Activated CD4-positive, alpha-beta T cell treated with anti-CD3 and anti-CD28 coated beads, Interleukin-2, amount 10 ng/mL, durations not matched to agents 7 days and 5 days (primary cell): ENCODE measurements at regions not wholly inside any gene's neighbourhood (a gene's known extent, or its start where the extent isn't known, plus 50 kb on each side); places are given as distances from the start of the nearest gene placed in this dataset.

Source experiments
- CTCF ChIA-PET: fragments of 350-600 bp; sonication (Branson Sonifier 250); formaldehyde crosslinking; loops from one replicate; lab custom pipeline; 2021; ENCODE audit warnings: antibody characterized with exemption; lab: Charles Lee
- POLR2A ChIA-PET: fragments of 350-600 bp; sonication (Branson Sonifier 250); formaldehyde crosslinking; loops from one replicate; lab custom pipeline; 2021; ENCODE audit warnings: antibody characterized with exemption; lab: Charles Lee
- DNase-seq: peaks from one replicate; pipeline ENCODE4 v3.0.0-alpha.2; 2020
- H3K27ac Mint-ChIP-seq: one replicate; pipeline ENCODE4 v1.8.0; 2021; ENCODE audit warnings: mild to moderate bottlenecking, moderate library complexity, mixed read lengths
- H3K27me3 Mint-ChIP-seq: one replicate; pipeline ENCODE4 v1.8.0; 2021; ENCODE audit warnings: mixed read lengths
- H3K36me3 Mint-ChIP-seq: one replicate; pipeline ENCODE4 v1.8.0; 2021; ENCODE audit warnings: low read depth, mixed read lengths
- H3K4me1 Mint-ChIP-seq: one replicate; pipeline ENCODE4 v1.8.0; 2021; ENCODE audit warnings: mixed read lengths
- H3K4me3 Mint-ChIP-seq: one replicate; pipeline ENCODE4 v1.8.0; 2021; ENCODE audit warnings: mild to moderate bottlenecking, moderate library complexity, mixed read lengths
- H3K9me3 Mint-ChIP-seq: one replicate; pipeline ENCODE4 v1.8.0; 2021; ENCODE audit warnings: mixed read lengths

- Mint-ChIP-seq H3K36me3 (no peaks in the 10 kb centered on the region), H3K27ac (no peak overlapping the region), H3K4me1 (no peaks in the 10 kb centered on the region), H3K9me3 (peaks cover 5% of the 10 kb centered on the region), H3K4me3 (no peak overlapping the region), H3K27me3 (no peaks in the 10 kb centered on the region)
- CTCF ChIA-PET = no interaction called here
- no peak for DNase-seq
- POLR2A ChIA-PET = no interaction called here
These were observed 243.7 kb upstream of the BMPER start for GRCh38 chr7:33661430-33662160.

GRCh38 chr7:33666531-33666930 is 238.8 kb upstream of the BMPER start:
- Mint-ChIP-seq H3K4me1 (no peaks in the 10 kb centered on the region), H3K36me3 (no peaks in the 10 kb centered on the region), H3K9me3 (peaks cover 5% of the 10 kb centered on the region), H3K4me3 (no peak overlapping the region), H3K27ac (no peak overlapping the region), H3K27me3 (no peaks in the 10 kb centered on the region)
- no peak for DNase-seq
- CTCF ChIA-PET = no interaction called here
- POLR2A ChIA-PET = no interaction called here

GRCh38 chr7:33667196-33667595 is 238.1 kb upstream of the BMPER start:
- ChIA-PET POLR2A (no interaction called here), CTCF (no interaction called here)
- Mint-ChIP-seq H3K9me3 (peaks cover 5% of the 10 kb centered on the region), H3K27me3 (no peaks in the 10 kb centered on the region), H3K4me1 (no peaks in the 10 kb centered on the region), H3K4me3 (no peak overlapping the region), H3K36me3 (no peaks in the 10 kb centered on the region), H3K27ac (no peak overlapping the region)
- no peak for DNase-seq

GRCh38 chr7:33669251-33669670 is 236.1 kb upstream of the BMPER start:
- H3K36me3 Mint-ChIP-seq = no peaks in the 10 kb centered on the region
- CTCF ChIA-PET = no interaction called here
- POLR2A ChIA-PET = no interaction called here
- no peak overlapping the region for H3K27ac Mint-ChIP-seq
- H3K9me3 Mint-ChIP-seq = peaks cover 5% of the 10 kb centered on the region
- no peak for DNase-seq
- H3K27me3 Mint-ChIP-seq = no peaks in the 10 kb centered on the region
- no peak overlapping the region for H3K4me3 Mint-ChIP-seq
- H3K4me1 Mint-ChIP-seq = no peaks in the 10 kb centered on the region

GRCh38 chr7:33671531-33672262 is 233.6 kb upstream of the BMPER start:
- CTCF ChIA-PET = no interaction called here
- Mint-ChIP-seq H3K4me1 (no peaks in the 10 kb centered on the region), H3K27me3 (no peaks in the 10 kb centered on the region), H3K36me3 (no peaks in the 10 kb centered on the region), H3K27ac (no peak overlapping the region), H3K9me3 (no peaks in the 10 kb centered on the region), H3K4me3 (no peak overlapping the region)
- POLR2A ChIA-PET = no interaction called here
- no peak for DNase-seq

GRCh38 chr7:33673029-33673700 is 232.2 kb upstream of the BMPER start:
- no peaks in the 10 kb centered on the region for H3K36me3 Mint-ChIP-seq
- DNase-seq = no peak
- H3K4me1 Mint-ChIP-seq = no peaks in the 10 kb centered on the region
- H3K9me3 Mint-ChIP-seq = peaks cover 3% of the 10 kb centered on the region
- H3K4me3 Mint-ChIP-seq = no peak overlapping the region
- H3K27me3 Mint-ChIP-seq = no peaks in the 10 kb centered on the region
- no peak overlapping the region for H3K27ac Mint-ChIP-seq
- ChIA-PET CTCF (no interaction called here), POLR2A (no interaction called here)

- no peak for DNase-seq
- Mint-ChIP-seq H3K9me3 (peaks cover 3% of the 10 kb centered on the region), H3K4me1 (no peaks in the 10 kb centered on the region), H3K4me3 (no peak overlapping the region), H3K27ac (no peak overlapping the region), H3K36me3 (no peaks in the 10 kb centered on the region), H3K27me3 (no peaks in the 10 kb centered on the region)
- CTCF ChIA-PET = interaction anchor here (1.5 kb wide), 1 partner anchor 11 kb away, joined by 3 read pairs; no protein-coding TSS in a partner anchor
- POLR2A ChIA-PET = no interaction called here
These were observed 230.4 kb upstream of the BMPER start for GRCh38 chr7:33674804-33675411.

- ChIA-PET CTCF (no interaction called here), POLR2A (no interaction called here)
- Mint-ChIP-seq H3K4me1 (no peaks in the 10 kb centered on the region), H3K27ac (no peak overlapping the region), H3K36me3 (no peaks in the 10 kb centered on the region), H3K27me3 (no peaks in the 10 kb centered on the region), H3K9me3 (peaks cover 7% of the 10 kb centered on the region), H3K4me3 (no peak overlapping the region)
- no peak for DNase-seq
These were observed 227.8 kb upstream of the BMPER start for GRCh38 chr7:33677556-33677955.

- Mint-ChIP-seq H3K36me3 (no peaks in the 10 kb centered on the region), H3K27ac (no peak overlapping the region), H3K27me3 (no peaks in the 10 kb centered on the region), H3K4me1 (no peaks in the 10 kb centered on the region), H3K4me3 (no peak overlapping the region), H3K9me3 (peaks cover 7% of the 10 kb centered on the region)
- POLR2A ChIA-PET = no interaction called here
- CTCF ChIA-PET = no interaction called here
- DNase-seq = no peak
These were observed 226.6 kb upstream of the BMPER start for GRCh38 chr7:33678569-33679335.

GRCh38 chr7:33680682-33681081 is 224.7 kb upstream of the BMPER start:
- H3K27me3 Mint-ChIP-seq = no peaks in the 10 kb centered on the region
- H3K4me3 Mint-ChIP-seq = no peak overlapping the region
- ChIA-PET CTCF (no interaction called here), POLR2A (no interaction called here)
- H3K36me3 Mint-ChIP-seq = no peaks in the 10 kb centered on the region
- no peak overlapping the region for H3K27ac Mint-ChIP-seq
- no peak for DNase-seq
- peaks cover 9% of the 10 kb centered on the region for H3K9me3 Mint-ChIP-seq
- no peaks in the 10 kb centered on the region for H3K4me1 Mint-ChIP-seq

GRCh38 chr7:33685503-33685902 is 219.8 kb upstream of the BMPER start:
- H3K27ac Mint-ChIP-seq = no peak overlapping the region
- H3K27me3 Mint-ChIP-seq = no peaks in the 10 kb centered on the region
- no peaks in the 10 kb centered on the region for H3K36me3 Mint-ChIP-seq
- H3K9me3 Mint-ChIP-seq = peaks cover 10% of the 10 kb centered on the region
- no peaks in the 10 kb centered on the region for H3K4me1 Mint-ChIP-seq
- ChIA-PET POLR2A (no interaction called here), CTCF (interaction anchor here (1.0 kb wide), 1 partner anchor 10 kb away, joined by 3 read pairs; no protein-coding TSS in a partner anchor)
- no peak for DNase-seq
- H3K4me3 Mint-ChIP-seq = no peak overlapping the region

- no peak for DNase-seq
- Mint-ChIP-seq H3K27ac (no peak overlapping the region), H3K36me3 (no peaks in the 10 kb centered on the region), H3K4me1 (no peaks in the 10 kb centered on the region), H3K27me3 (no peaks in the 10 kb centered on the region), H3K9me3 (peaks cover 11% of the 10 kb centered on the region), H3K4me3 (no peak overlapping the region)
- CTCF ChIA-PET = interaction anchor here (1.0 kb wide), 1 partner anchor 11 kb away, joined by 3 read pairs; no protein-coding TSS in a partner anchor
- POLR2A ChIA-PET = no interaction called here
These were observed 219.2 kb upstream of the BMPER start for GRCh38 chr7:33685981-33686683.
